ACHN (cell line): ENCODE measurements at regions not wholly inside any gene's neighbourhood (a gene's known extent, or its start where the extent isn't known, plus 50 kb on each side); places are given as distances from the start of the nearest gene placed in this dataset.
"Not testable (repeated sequence)": the region's sequence is repeated elsewhere in the genome, so short reads cannot be mapped to it uniquely, and the experiment has no call there.

Source experiments
- DNase-seq: peaks from one replicate; pipeline ENCODE4 v3.0.0-alpha.2; 2015
- in situ Hi-C: cut with HindIII; loops from 2 replicates; pipeline ENCODE4 v1.10.0; 2017; ENCODE audit warnings: low sequenced_read_pairs, low pct_ligation_motif_present, low pct_unique_long_range_greater_than_20kb

- in situ Hi-C loops: no loop called here
- no peak for DNase-seq
These were observed 656.6 kb downstream of the UQCRFS1 start for GRCh38 chr19:28556371-28556770.

GRCh38 chr19:28555317-28555716, 657.6 kb downstream of the UQCRFS1 start:
- in situ Hi-C loops: no loop called here
- DNase-seq: no peak

- DNase-seq: no peak
- in situ Hi-C loops: no loop called here
These were observed 658.4 kb downstream of the UQCRFS1 start for GRCh38 chr19:28554321-28555091.

- no peak for DNase-seq
- in situ Hi-C loops: no loop called here
These were observed 659.2 kb downstream of the UQCRFS1 start for GRCh38 chr19:28553764-28554163.

- no peak for DNase-seq
These were observed 659.9 kb downstream of the UQCRFS1 start for GRCh38 chr19:28553005-28553404.

GRCh38 chr19:28549680-28550277, 663.2 kb downstream of the UQCRFS1 start:
- DNase-seq: no peak
- in situ Hi-C loops: no loop called here

More at GRCh38 chr19:28553005-28553404, 659.9 kb downstream of the UQCRFS1 start:
- in situ Hi-C loops: no loop called here

- in situ Hi-C loops: no loop called here
- DNase-seq: no peak
These were observed 666.7 kb downstream of the UQCRFS1 start for GRCh38 chr19:28546148-28546685.

- in situ Hi-C loops: not testable (repeated sequence)
These were observed 667.6 kb downstream of the UQCRFS1 start for GRCh38 chr19:28545397-28545796.

GRCh38 chr19:28544451-28545261, 668.3 kb downstream of the UQCRFS1 start:
- in situ Hi-C loops: no loop called here
- no peak for DNase-seq

More at GRCh38 chr19:28545397-28545796, 667.6 kb downstream of the UQCRFS1 start:
- not testable (repeated sequence) for DNase-seq

- DNase-seq: no peak
- in situ Hi-C loops: no loop called here
These were observed 669.6 kb downstream of the UQCRFS1 start for GRCh38 chr19:28543244-28543776.

GRCh38 chr19:28542394-28543243, 670.3 kb downstream of the UQCRFS1 start:
- in situ Hi-C loops: no loop called here
- no peak for DNase-seq

- no peak for DNase-seq
- in situ Hi-C loops: no loop called here
These were observed 671.2 kb downstream of the UQCRFS1 start for GRCh38 chr19:28541602-28542393.

GRCh38 chr19:28541029-28541428, 671.9 kb downstream of the UQCRFS1 start:
- in situ Hi-C loops: no loop called here
- DNase-seq: no peak

GRCh38 chr19:28540385-28540784, 672.6 kb downstream of the UQCRFS1 start:
- DNase-seq, in situ Hi-C loops: not testable (repeated sequence)

GRCh38 chr19:28539759-28540158, 673.2 kb downstream of the UQCRFS1 start:
- in situ Hi-C loops: no loop called here
- DNase-seq: no peak

GRCh38 chr19:28538579-28538978, 674.4 kb downstream of the UQCRFS1 start:
- in situ Hi-C loops: not testable (repeated sequence)

GRCh38 chr19:28537896-28538295, 675.1 kb downstream of the UQCRFS1 start:
- in situ Hi-C loops: no loop called here
- DNase-seq: no peak

More at GRCh38 chr19:28538579-28538978, 674.4 kb downstream of the UQCRFS1 start:
- DNase-seq: not testable (repeated sequence)
